Trophoblast cell (in vitro differentiated cells and primary cell): ENCODE measurements at regions not wholly inside any gene's neighbourhood (a gene's known extent, or its start where the extent isn't known, plus 50 kb on each side); places are given as distances from the start of the nearest gene placed in this dataset.

ENCODE experiments used
- DNase-seq, 2 donors: peaks; one replicate each; pipeline ENCODE4 v3.0.0-alpha.2; 2016
- H2AFZ ChIP-seq: 2 replicates; pipeline ENCODE4 v1.6.1; 2013; ENCODE audit warnings: low read length, moderate library complexity, mild to moderate bottlenecking; ENCODE audit not compliant: insufficient read depth, poor library complexity
- H2AK5ac ChIP-seq: 2 replicates; pipeline ENCODE4 v1.6.1; 2013; ENCODE audit warnings: mild to moderate bottlenecking, low read length
- H2BK120ac ChIP-seq: 2 replicates; pipeline ENCODE4 v1.6.1; 2013; ENCODE audit warnings: low read length, mild to moderate bottlenecking, moderate library complexity; ENCODE audit not compliant: insufficient read depth, poor library complexity
- H2BK12ac ChIP-seq: 2 replicates; pipeline ENCODE4 v1.6.1; 2013; ENCODE audit warnings: mild to moderate bottlenecking, low read length, moderate library complexity
- H2BK5ac ChIP-seq: 2 replicates; pipeline ENCODE4 v1.6.1; 2013; ENCODE audit warnings: low read length, low read depth, moderate library complexity, mild to moderate bottlenecking; ENCODE audit not compliant: poor library complexity
- H3K14ac ChIP-seq: 2 replicates; pipeline ENCODE4 v1.6.1; 2013; ENCODE audit warnings: mild to moderate bottlenecking, low read length
- H3K18ac ChIP-seq: 2 replicates; pipeline ENCODE4 v1.6.1; 2013; ENCODE audit warnings: mild to moderate bottlenecking, low read length
- H3K23ac ChIP-seq: 2 replicates; pipeline ENCODE4 v1.6.1; 2013; ENCODE audit warnings: low read length
- H3K27ac ChIP-seq: 2 replicates; pipeline ENCODE4 v1.5.1; 2013; ENCODE audit warnings: low read depth, mild to moderate bottlenecking, inconsistent platforms, low read length, moderate library complexity
- H3K27me3 ChIP-seq: 2 replicates; pipeline ENCODE4 v1.6.1; 2013; ENCODE audit warnings: inconsistent platforms, mild to moderate bottlenecking, low read length, moderate library complexity; ENCODE audit not compliant: insufficient read depth
- H3K36me3 ChIP-seq, 2 experiments: 1 replicate in 1 of 2; 2 replicates in 1 of 2; pipeline ENCODE4 v1.6.1; 2013; ENCODE audit warnings: low read length in 2 of 2, mild to moderate bottlenecking in 2 of 2, moderate library complexity in 1 of 2; ENCODE audit not compliant: insufficient read depth in 2 of 2, control insufficient read depth in 1 of 2
- H3K4ac ChIP-seq: 2 replicates; pipeline ENCODE4 v1.6.1; 2013; ENCODE audit warnings: low read depth, mild to moderate bottlenecking, low read length, moderate library complexity
- H3K4me1 ChIP-seq, 2 experiments: 1 replicate in 1 of 2; 2 replicates in 1 of 2; pipeline ENCODE4 v1.6.1; 2013; ENCODE audit warnings: low read length in 2 of 2, mild to moderate bottlenecking in 2 of 2, moderate library complexity in 1 of 2; ENCODE audit not compliant: insufficient read depth in 2 of 2, control insufficient read depth in 1 of 2
- H3K4me2 ChIP-seq: 2 replicates; pipeline ENCODE4 v1.6.1; 2013; ENCODE audit warnings: inconsistent platforms, mild to moderate bottlenecking, low read length, moderate library complexity
- H3K4me3 ChIP-seq: 2 replicates; pipeline ENCODE4 v1.5.1; 2013; ENCODE audit warnings: mild to moderate bottlenecking, low read depth, low read length, inconsistent platforms
- H3K79me1 ChIP-seq: one replicate; pipeline ENCODE4 v1.6.1; 2013; ENCODE audit warnings: low read length
- H3K79me2 ChIP-seq: 2 replicates; pipeline ENCODE4 v1.6.1; 2013; ENCODE audit warnings: low read length, mild to moderate bottlenecking; ENCODE audit not compliant: control insufficient read depth, insufficient read depth, poor library complexity
- H3K9ac ChIP-seq: 2 replicates; pipeline ENCODE4 v1.6.1; 2013; ENCODE audit warnings: mild to moderate bottlenecking, low read length
- H3K9me3 ChIP-seq: 2 replicates; pipeline ENCODE4 v1.6.1; 2013; ENCODE audit warnings: low read depth, mild to moderate bottlenecking, control low read depth, inconsistent platforms, low read length; ENCODE audit not compliant: insufficient read depth
- H4K12ac ChIP-seq: 2 replicates; pipeline ENCODE4 v1.6.1; 2013; ENCODE audit warnings: low read depth, mild to moderate bottlenecking, low read length, moderate library complexity
- H4K8ac ChIP-seq: 2 replicates; pipeline ENCODE4 v1.6.1; 2013; ENCODE audit warnings: low read depth, mild to moderate bottlenecking, low read length, moderate library complexity
- H4K91ac ChIP-seq: one replicate; pipeline ENCODE4 v1.6.1; 2013; ENCODE audit warnings: low read depth, mild to moderate bottlenecking, low read length, moderate library complexity
- WGBS: extraction: QIAGEN DNeasy Blood & Tissue Kit; methylation state at CpG from one replicate; pipeline ENCODE4 v1.1.7; 2013; ENCODE audit warnings: missing lambda C conversion rate; ENCODE audit not compliant: insufficient read length, insufficient coverage; ENCODE audit errors: extremely low coverage; 5-methylcytosine and 5-hydroxymethylcytosine counted together

- Histone ChIP-seq H4K91ac (no peak overlapping the region), H3K4me3 (no peak overlapping the region), H3K79me1 (no peaks in the 10 kb centered on the region), H2BK12ac (no peak overlapping the region), H4K8ac (no peak overlapping the region), H2AK5ac (no peak overlapping the region), H3K27me3 (no peaks in the 10 kb centered on the region), H2BK120ac (no peak overlapping the region), H2AFZ (no peak overlapping the region), H3K23ac (no peak overlapping the region), H3K4me2 (no peak overlapping the region), H3K79me2 (no peaks in the 10 kb centered on the region), H2BK5ac (no peak overlapping the region), H3K4me1 (no peaks in the 10 kb centered on the region), H3K9ac (no peak overlapping the region), H3K4ac (no peak overlapping the region), H4K12ac (no peak overlapping the region), H3K27ac (no peak overlapping the region), H3K18ac (no peak overlapping the region), H3K36me3 (no peaks in the 10 kb centered on the region), H3K9me3 (no peaks in the 10 kb centered on the region), H3K14ac (no peak overlapping the region)
- WGBS: no CpG with 5 or more reads among the region's 3 CpGs
- no peak for DNase-seq
Observed at GRCh38 chr7:52685333-52685732, 350.1 kb upstream of the POM121L12 start.

- H3K4me2 ChIP-seq: no peak overlapping the region
- no peaks in the 10 kb centered on the region for H3K36me3 ChIP-seq
- H3K79me2 ChIP-seq: no peaks in the 10 kb centered on the region
- H4K12ac ChIP-seq: no peak overlapping the region
- H4K91ac ChIP-seq: no peak overlapping the region
- H3K9ac ChIP-seq: no peak overlapping the region
- H3K4me1 ChIP-seq: no peaks in the 10 kb centered on the region
- H3K14ac ChIP-seq: no peak overlapping the region
- WGBS: no CpG with 5 or more reads among the region's 2 CpGs
- H2BK5ac ChIP-seq: no peak overlapping the region
- no peak overlapping the region for H3K27ac ChIP-seq
- no peak overlapping the region for H2AFZ ChIP-seq
- no peaks in the 10 kb centered on the region for H3K9me3 ChIP-seq
- no peak for DNase-seq
- no peaks in the 10 kb centered on the region for H3K27me3 ChIP-seq
- no peak overlapping the region for H4K8ac ChIP-seq
- H3K23ac ChIP-seq: no peak overlapping the region
- H2AK5ac ChIP-seq: no peak overlapping the region
- no peak overlapping the region for H3K4ac ChIP-seq
- H3K4me3 ChIP-seq: no peak overlapping the region
- H3K18ac ChIP-seq: no peak overlapping the region
- no peak overlapping the region for H2BK120ac ChIP-seq
- no peaks in the 10 kb centered on the region for H3K79me1 ChIP-seq
- no peak overlapping the region for H2BK12ac ChIP-seq
Observed at GRCh38 chr7:52684388-52684787, 351.0 kb upstream of the POM121L12 start.

GRCh38 chr7:52682993-52683392 lies 352.4 kb upstream of the POM121L12 start:
- Histone ChIP-seq H3K79me1 (no peaks in the 10 kb centered on the region), H3K4me1 (no peaks in the 10 kb centered on the region), H3K4ac (no peak overlapping the region), H2AFZ (no peak overlapping the region), H4K8ac (no peak overlapping the region), H2BK120ac (no peak overlapping the region), H3K23ac (no peak overlapping the region), H3K14ac (no peak overlapping the region), H3K9ac (no peak overlapping the region), H3K79me2 (no peaks in the 10 kb centered on the region), H3K18ac (no peak overlapping the region), H3K36me3 (no peaks in the 10 kb centered on the region), H3K27me3 (no peaks in the 10 kb centered on the region), H2BK12ac (no peak overlapping the region), H3K9me3 (no peaks in the 10 kb centered on the region), H2AK5ac (no peak overlapping the region), H3K4me2 (no peak overlapping the region), H3K4me3 (no peak overlapping the region), H4K12ac (no peak overlapping the region), H4K91ac (no peak overlapping the region), H2BK5ac (no peak overlapping the region), H3K27ac (no peak overlapping the region)
- no CpG with 5 or more reads among the region's 3 CpGs for WGBS
- DNase-seq: no peak

GRCh38 chr7:52670608-52671225 lies 364.7 kb upstream of the POM121L12 start:
- H3K36me3 ChIP-seq: no peaks in the 10 kb centered on the region
- H3K79me1 ChIP-seq: no peaks in the 10 kb centered on the region
- no CpG with 5 or more reads among the region's 4 CpGs for WGBS
- H2BK12ac ChIP-seq: no peak overlapping the region
- no peaks in the 10 kb centered on the region for H3K27me3 ChIP-seq
- no peak overlapping the region for H2BK5ac ChIP-seq
- DNase-seq: no peak
- H4K91ac ChIP-seq: no peak overlapping the region
- no peaks in the 10 kb centered on the region for H3K9me3 ChIP-seq
- H2AFZ ChIP-seq: no peak overlapping the region
- no peak overlapping the region for H3K23ac ChIP-seq
- no peak overlapping the region for H3K14ac ChIP-seq
- no peak overlapping the region for H3K4ac ChIP-seq
- H3K79me2 ChIP-seq: no peaks in the 10 kb centered on the region
- no peak overlapping the region for H4K8ac ChIP-seq
- H4K12ac ChIP-seq: no peak overlapping the region
- no peak overlapping the region for H2BK120ac ChIP-seq
- H3K4me1 ChIP-seq: no peaks in the 10 kb centered on the region
- H3K4me3 ChIP-seq: no peak overlapping the region
- no peak overlapping the region for H3K9ac ChIP-seq
- H3K4me2 ChIP-seq: no peak overlapping the region
- H2AK5ac ChIP-seq: no peak overlapping the region
- no peak overlapping the region for H3K27ac ChIP-seq
- H3K18ac ChIP-seq: no peak overlapping the region
